K562 (cell line): ENCODE measurements at regions not wholly inside any gene's neighbourhood (a gene's known extent, or its start where the extent isn't known, plus 50 kb on each side); places are given as distances from the start of the nearest gene placed in this dataset.

Source experiments
- C11orf30 ChIP-seq: fragments of 450-650 bp; IDR thresholded peaks from 2 replicates; pipeline ENCODE4 v1.6.1; 2016; ENCODE audit warnings: low read depth, mild to moderate bottlenecking
- CXXC5 ChIP-seq: fragments of 250-450 bp; sonication (Bioruptor Pico); IDR thresholded peaks from 2 replicates; pipeline ENCODE4 v1.8.0; 2022; ENCODE audit warnings: inconsistent platforms, mild to moderate bottlenecking, moderate library complexity
- PTRF ChIP-seq: fragments of 450-650 bp; IDR thresholded peaks from 2 replicates; pipeline ENCODE4 v1.6.1; 2016; ENCODE audit warnings: mild to moderate bottlenecking, missing genetic modification characterization, missing compliant biosample characterization
- SIRT6 ChIP-seq: IDR thresholded peaks from one replicate; pipeline ENCODE4 v1.6.1; 2012; ENCODE audit warnings: low read depth, mild to moderate bottlenecking, control low read depth, inconsistent platforms, low read length, moderate library complexity
- TSC22D4 ChIP-seq: fragments of 450-650 bp; IDR thresholded peaks from 2 replicates; pipeline ENCODE4 v1.6.1; 2016; ENCODE audit warnings: missing genetic modification characterization, missing biosample characterization, control low read depth
- ZBTB17 ChIP-seq: fragments of 450-650 bp; formaldehyde crosslinking; IDR thresholded peaks from 2 replicates; pipeline ENCODE4 v1.4.0; 2020; ENCODE audit warnings: mild to moderate bottlenecking
- ZNF253 ChIP-seq: fragments of 250-450 bp; sonication (Bioruptor Pico); conservative IDR thresholded peaks from 2 replicates; pipeline ENCODE4 v1.6.1; 2021; ENCODE audit warnings: mild to moderate bottlenecking
- ZNF277 ChIP-seq: fragments of 250-450 bp; sonication (Bioruptor Pico); IDR thresholded peaks from 2 replicates; pipeline ENCODE4 v1.8.0; 2022; ENCODE audit warnings: inconsistent platforms, mild to moderate bottlenecking, moderate library complexity, borderline replicate concordance
- TF ChIP-seq, protein P1 (sequence below): fragments of 450-650 bp; formaldehyde crosslinking; IDR thresholded peaks from 2 replicates; pipeline ENCODE4 v1.4.0; 2022; ENCODE audit warnings: missing genetic modification characterization
- TF ChIP-seq, protein P2 (sequence below): sonication (generic); formaldehyde crosslinking; IDR thresholded peaks from 2 replicates; pipeline ENCODE4 v1.8.0; 2022; ENCODE audit warnings: mild to moderate bottlenecking, missing genetic modification reagents

DNA sequence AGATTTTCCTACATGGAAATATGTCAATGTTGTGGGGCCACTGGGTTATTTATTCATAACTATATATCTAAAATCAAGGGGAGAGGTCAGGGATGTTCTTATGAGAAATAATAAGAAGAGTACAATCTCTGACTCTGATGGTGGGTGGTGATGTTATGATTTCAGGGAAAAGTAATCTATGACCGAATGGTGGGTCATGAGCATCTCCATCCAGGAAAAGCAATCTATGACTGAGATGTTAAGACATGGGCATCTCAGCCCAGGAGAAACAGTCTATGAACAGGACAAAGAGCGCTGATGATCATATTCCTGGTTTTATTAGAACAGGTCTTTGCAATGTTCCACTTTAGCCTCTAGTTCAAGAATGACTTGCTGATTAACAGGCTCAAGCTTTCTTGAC, 137.1 kb downstream of the ARSF start (continued):
- TF ChIP-seq ZNF277 (CRISPR knock-in tag): no peak
- TF ChIP-seq PTRF: no peak
- peak; percentile 92 for TF ChIP-seq ZBTB17
- TF ChIP-seq SIRT6: no peak
- TF ChIP-seq, protein P1, sequence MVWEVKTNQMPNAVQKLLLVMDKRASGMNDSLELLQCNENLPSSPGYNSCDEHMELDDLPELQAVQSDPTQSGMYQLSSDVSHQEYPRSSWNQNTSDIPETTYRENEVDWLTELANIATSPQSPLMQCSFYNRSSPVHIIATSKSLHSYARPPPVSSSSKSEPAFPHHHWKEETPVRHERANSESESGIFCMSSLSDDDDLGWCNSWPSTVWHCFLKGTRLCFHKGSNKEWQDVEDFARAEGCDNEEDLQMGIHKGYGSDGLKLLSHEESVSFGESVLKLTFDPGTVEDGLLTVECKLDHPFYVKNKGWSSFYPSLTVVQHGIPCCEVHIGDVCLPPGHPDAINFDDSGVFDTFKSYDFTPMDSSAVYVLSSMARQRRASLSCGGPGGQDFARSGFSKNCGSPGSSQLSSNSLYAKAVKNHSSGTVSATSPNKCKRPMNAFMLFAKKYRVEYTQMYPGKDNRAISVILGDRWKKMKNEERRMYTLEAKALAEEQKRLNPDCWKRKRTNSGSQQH (CRISPR knock-in tag): no peak
- no peak for TF ChIP-seq ZNF253 (CRISPR knock-in tag)
- no peak for TF ChIP-seq C11orf30
- no peak for TF ChIP-seq CXXC5 (CRISPR knock-in tag)
- TF ChIP-seq TSC22D4: no peak
- TF ChIP-seq, protein P2, sequence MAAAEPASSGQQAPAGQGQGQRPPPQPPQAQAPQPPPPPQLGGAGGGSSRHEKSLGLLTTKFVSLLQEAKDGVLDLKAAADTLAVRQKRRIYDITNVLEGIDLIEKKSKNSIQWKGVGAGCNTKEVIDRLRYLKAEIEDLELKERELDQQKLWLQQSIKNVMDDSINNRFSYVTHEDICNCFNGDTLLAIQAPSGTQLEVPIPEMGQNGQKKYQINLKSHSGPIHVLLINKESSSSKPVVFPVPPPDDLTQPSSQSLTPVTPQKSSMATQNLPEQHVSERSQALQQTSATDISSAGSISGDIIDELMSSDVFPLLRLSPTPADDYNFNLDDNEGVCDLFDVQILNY (CRISPR knock-in tag): no peak
- TF ChIP-seq, all 486 proteins: peak for 3
